Activated CD8-positive, alpha-beta memory T cell treated with anti-CD3 and anti-CD28 coated beads, Interleukin-2, amount 50 U/mL, for 24 hours (primary cell): ENCODE measurements at regions not wholly inside any gene's neighbourhood (a gene's known extent, or its start where the extent isn't known, plus 50 kb on each side); places are given as distances from the start of the nearest gene placed in this dataset.

ENCODE experiments used
- DNase-seq: peaks from one replicate; pipeline ENCODE4 v3.0.0-alpha.2; 2020; ENCODE audit errors: extremely low read depth

DNA sequence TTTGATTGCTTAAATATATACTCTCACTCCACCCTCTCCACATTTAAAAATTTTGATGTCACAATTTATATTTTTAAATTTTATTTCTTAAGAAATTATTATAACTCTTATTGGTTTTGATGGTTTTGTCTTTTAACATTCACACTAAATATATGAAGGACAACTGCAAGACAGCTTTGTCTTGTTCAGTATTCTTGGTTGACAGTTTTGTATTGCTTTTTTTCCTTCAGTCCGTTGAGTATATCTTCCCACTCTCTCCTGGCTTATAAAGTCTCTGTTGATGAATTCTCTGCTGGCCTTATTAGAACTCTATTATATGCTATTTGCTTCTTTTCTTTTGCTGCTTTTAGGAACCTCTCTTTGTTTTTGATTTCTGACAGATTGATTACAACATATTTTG is 392.2 kb downstream of the C6orf118 start:
- DNase-seq: no peak

- no peak for DNase-seq
Measured at GRCh38 chr6:164916087-164916486, 393.3 kb downstream of the C6orf118 start.

GRCh38 chr6:164911873-164912580 is 397.4 kb downstream of the C6orf118 start:
- no peak for DNase-seq

DNA sequence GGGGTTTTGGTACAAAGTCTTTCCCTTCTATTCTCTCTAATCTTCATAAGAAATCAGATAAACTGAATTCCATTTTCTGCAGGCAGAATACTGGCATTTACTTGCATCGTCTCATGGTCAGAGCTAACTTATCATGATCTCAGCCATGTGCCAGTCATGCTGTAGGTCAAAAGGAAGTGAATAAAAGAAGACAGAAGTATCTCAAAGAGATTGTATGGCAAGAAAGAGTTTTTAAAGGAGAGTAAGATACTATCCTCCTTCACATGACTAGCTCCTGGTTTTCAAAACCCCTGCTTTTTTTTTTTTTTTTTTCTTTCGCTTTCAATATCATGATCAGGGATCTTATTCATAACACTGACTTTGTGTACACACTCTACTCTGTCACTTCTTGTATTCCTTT is 398.3 kb downstream of the C6orf118 start:
- DNase-seq: no peak

DNA sequence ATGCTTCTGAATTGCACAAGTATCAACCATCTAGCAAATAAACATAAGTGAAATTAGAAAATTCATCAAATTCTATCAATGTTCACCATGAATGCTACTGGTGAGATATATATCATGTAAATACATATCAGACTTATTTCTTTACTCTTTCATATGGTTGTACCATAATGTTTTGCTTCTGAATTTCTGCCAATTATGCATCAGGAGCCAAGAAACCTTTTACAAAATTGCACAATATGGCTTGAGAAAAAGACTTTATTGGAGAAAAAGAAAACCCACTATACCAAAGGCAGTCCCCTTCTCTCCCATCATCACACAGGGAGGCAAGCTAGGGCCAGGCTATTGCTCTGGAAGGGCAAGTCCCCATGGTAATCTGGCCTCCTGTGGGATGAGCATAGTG is 402.6 kb downstream of the C6orf118 start:
- DNase-seq: no peak

- DNase-seq: no peak
Measured at GRCh38 chr6:164905311-164905710, 404.1 kb downstream of the C6orf118 start.

DNA sequence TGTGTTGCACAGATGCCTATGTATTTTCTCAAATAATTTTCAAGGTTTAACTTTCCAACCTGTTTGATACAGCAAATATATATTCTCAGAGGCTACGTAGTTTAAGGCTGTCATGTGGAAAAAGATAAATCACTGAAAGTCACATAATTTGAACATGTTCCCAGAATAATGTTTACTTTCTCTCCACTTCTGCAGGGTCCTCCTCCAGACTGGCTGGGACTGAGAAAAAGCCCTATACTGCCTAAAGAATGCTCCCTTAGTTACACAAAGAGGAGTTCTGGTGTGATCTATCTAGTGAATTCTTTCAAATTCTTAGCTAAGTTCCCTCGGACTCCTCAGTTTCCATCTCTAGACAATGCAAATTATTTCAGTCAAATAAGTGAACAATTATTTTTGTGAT is 411.0 kb downstream of the C6orf118 start:
- no peak for DNase-seq

GRCh38 chr6:164897523-164898235 is 411.7 kb downstream of the C6orf118 start:
- no peak for DNase-seq

- DNase-seq: no peak
Measured at GRCh38 chr6:164889980-164890379, 419.4 kb downstream of the C6orf118 start.

GRCh38 chr6:164887660-164888059 is 421.7 kb downstream of the C6orf118 start:
- DNase-seq: no peak

DNA sequence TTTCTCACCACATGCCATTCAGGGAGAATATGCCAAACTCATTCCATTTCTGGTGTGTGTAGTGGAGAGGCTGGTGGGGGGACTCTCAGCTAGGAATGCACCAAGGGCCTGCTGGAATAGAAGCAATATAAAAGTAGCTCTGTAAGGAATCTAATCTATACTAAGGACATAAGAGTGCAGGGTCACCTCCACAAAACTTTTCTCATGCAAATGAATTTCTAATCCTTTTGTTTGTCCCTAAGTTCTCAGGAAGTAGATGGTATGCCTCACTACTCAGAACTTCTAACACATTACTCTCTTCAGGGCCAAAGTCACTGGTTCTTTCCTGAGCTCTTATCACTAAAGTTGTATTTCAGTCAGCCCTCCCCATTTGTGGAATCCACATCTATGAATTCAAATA is 427.2 kb downstream of the C6orf118 start:
- DNase-seq: no peak

DNA sequence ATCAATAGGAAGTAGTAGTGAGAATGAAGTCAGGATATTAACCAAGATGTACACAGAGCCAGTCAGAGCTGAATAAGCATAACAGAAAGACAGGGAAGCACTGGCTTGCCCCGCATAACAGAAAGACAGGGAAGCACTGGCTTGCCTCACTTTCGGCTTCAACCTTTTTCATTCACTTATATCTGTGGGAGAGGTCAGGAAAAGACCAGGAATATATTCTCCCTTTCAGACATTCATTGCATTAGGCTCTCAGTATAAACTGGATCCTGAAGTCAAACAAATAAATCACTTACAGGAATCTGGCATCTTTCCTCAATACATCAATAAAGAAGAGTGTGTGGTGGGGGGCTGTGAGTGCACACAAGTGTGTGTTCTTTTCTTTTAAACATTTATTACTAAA is 437.6 kb downstream of the C6orf118 start:
- no peak for DNase-seq

- no peak for DNase-seq
Measured at GRCh38 chr6:164870164-164870563, 439.2 kb downstream of the C6orf118 start.

GRCh38 chr6:164861967-164862366 is 447.4 kb downstream of the C6orf118 start:
- DNase-seq: no peak

GRCh38 chr6:164859816-164860215 is 449.6 kb downstream of the C6orf118 start:
- DNase-seq: no peak

GRCh38 chr6:164856138-164856537 is 453.3 kb downstream of the C6orf118 start:
- no peak for DNase-seq

DNA sequence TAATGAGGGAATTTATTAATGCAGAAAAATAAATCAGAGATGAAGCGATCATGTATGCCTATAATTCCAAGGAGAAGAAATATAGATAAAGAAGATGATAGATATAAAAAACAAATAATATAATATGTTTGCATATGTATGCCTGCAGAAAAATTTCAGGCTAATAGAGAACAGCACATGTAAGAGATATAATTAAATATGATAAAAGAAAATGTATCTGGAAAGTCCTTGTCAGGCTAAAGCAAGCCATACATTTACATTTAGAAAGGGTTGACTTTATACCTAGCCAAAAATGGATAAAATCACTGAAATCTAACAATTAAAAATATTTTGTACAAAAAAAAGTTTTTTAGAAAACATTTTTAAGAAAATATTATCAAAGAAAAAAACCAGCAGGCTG is 454.1 kb downstream of the C6orf118 start:
- no peak for DNase-seq

DNA sequence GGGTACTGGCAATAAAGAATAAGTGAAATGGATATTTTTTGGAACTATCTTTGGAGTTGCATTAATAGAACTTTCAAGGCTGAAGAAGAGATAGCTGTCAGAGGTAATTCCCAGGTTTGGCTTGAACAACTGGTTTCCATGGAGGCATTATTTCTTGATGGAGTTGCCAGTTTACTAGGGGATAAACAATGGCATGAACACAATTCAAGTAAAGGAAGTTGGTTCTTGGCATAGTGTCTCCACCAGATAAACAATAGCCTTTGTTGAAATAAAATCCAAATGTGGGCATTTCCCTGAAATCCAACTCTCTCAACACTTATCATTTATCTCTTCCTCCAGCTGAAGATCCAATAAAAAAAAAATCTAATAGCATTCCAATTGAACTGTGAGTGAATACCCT is 454.9 kb downstream of the C6orf118 start:
- DNase-seq: no peak

DNA sequence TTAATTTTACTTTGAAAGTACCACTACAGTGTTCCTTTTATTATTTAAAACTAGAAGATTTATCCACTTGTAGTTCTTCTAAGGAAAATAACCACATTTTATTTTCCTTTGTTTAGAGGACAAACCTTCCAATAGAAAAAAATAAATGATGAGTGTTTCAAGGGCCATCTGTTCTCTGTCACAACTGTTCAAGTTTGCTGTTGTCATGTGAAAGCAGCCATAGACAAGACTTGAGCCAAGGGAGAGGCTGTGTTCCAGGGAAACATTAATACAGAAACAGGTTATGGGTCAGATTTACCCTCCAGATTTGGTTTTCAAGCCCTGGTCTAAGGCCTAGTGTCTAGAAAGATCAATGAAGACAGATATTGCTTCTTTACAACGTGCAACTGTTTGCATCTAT is 463.6 kb downstream of the C6orf118 start:
- no peak for DNase-seq

GRCh38 chr6:164842085-164842484 is 467.3 kb downstream of the C6orf118 start:
- DNase-seq: no peak

DNA sequence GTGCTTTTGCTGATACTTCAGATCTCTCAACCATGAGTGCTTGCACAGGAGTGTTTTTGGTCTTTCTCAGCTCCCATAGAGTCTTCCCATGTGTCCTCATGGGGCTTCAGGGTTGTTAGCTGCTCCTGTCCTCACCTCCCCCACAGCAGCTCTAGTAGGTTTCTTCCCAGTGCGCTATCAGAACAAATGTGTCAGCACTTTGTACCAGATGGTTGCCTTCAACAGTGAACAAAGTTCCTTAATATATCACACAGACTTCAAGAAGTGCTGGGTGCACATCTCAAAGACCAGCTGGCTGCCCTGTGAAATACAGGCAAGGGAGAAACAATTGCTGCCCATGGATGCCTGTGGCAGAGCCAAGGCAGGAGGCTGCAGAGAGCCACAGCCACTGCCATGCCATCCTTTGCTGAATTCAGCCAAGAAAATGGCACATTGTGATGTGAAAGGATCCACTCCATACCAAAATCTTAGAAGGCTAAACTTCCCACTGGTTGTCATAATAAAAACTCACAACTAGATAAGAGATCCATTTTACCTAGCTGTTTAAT is 471.3 kb downstream of the C6orf118 start:
- DNase-seq: no peak

- no peak for DNase-seq
Measured at GRCh38 chr6:164836486-164836885, 472.9 kb downstream of the C6orf118 start.

DNA sequence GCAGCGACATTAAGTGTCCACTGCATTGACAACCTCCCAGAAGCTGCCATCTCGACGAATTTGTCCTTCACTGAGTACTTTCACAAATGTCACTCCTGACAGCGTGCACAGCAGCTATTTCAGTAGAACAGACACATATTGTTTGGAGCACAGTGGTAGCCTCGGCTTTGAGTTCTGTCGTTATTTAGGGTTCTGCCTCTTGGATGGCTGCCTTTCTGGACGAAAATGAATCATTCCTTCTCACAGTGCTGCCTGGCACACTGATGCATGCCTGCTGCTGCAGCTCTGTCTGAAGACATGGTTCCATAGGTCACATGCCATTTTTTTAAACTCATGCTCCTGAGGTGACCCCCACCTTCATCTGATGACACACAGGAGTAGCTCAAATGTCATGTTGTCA is 477.0 kb downstream of the C6orf118 start:
- DNase-seq: no peak
